ENCODE measurements at regions not wholly inside any gene's neighbourhood (a gene's known extent, or its start where the extent isn't known, plus 50 kb on each side); places are given as distances from the start of the nearest gene placed in this dataset.

DNA sequence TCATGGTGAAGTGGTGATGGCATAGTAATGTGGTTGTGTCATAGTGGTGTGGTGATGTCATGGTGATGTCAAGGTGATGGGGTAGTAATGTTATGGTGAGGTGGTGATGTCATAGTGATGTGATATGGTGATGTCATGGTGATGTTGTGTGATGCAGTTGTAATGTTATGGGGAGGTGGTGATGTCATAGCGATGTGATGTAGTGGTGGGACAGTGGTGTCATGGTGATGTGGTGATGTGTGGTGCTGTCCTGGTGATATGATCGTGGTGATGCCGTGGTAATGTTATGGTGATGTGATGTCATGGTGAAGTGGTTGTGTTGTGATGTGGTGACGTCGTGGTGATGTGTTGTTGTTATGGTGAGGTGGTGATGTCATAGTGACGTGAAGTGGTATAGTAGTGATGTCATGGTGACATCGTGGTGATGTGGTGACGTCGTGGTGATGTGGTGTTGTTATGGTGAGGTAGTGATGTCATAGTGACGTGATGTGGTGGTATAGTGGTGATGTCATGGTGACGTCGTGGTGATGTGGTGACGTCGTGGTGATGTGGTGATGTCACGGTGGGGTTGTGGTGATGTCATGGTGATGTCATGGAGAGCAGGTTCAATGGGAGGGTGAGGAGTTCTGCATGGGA is 242.7 kb upstream of the MYT1L start (continued):
- TF ChIP-seq RBM14 (IDR thresholded peaks at IDR 0.05; ENCODE audit: borderline replicate concordance, insufficient read depth, low read depth, low read length) = no peak
- TF ChIP-seq, protein P1, sequence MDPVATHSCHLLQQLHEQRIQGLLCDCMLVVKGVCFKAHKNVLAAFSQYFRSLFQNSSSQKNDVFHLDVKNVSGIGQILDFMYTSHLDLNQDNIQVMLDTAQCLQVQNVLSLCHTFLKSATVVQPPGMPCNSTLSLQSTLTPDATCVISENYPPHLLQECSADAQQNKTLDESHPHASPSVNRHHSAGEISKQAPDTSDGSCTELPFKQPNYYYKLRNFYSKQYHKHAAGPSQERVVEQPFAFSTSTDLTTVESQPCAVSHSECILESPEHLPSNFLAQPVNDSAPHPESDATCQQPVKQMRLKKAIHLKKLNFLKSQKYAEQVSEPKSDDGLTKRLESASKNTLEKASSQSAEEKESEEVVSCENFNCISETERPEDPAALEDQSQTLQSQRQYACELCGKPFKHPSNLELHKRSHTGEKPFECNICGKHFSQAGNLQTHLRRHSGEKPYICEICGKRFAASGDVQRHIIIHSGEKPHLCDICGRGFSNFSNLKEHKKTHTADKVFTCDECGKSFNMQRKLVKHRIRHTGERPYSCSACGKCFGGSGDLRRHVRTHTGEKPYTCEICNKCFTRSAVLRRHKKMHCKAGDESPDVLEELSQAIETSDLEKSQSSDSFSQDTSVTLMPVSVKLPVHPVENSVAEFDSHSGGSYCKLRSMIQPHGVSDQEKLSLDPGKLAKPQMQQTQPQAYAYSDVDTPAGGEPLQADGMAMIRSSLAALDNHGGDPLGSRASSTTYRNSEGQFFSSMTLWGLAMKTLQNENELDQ (CRISPR knock-in tag; IDR thresholded peaks at IDR 0.05; ENCODE audit: borderline replicate concordance) = no peak
- TF ChIP-seq, protein P2, sequence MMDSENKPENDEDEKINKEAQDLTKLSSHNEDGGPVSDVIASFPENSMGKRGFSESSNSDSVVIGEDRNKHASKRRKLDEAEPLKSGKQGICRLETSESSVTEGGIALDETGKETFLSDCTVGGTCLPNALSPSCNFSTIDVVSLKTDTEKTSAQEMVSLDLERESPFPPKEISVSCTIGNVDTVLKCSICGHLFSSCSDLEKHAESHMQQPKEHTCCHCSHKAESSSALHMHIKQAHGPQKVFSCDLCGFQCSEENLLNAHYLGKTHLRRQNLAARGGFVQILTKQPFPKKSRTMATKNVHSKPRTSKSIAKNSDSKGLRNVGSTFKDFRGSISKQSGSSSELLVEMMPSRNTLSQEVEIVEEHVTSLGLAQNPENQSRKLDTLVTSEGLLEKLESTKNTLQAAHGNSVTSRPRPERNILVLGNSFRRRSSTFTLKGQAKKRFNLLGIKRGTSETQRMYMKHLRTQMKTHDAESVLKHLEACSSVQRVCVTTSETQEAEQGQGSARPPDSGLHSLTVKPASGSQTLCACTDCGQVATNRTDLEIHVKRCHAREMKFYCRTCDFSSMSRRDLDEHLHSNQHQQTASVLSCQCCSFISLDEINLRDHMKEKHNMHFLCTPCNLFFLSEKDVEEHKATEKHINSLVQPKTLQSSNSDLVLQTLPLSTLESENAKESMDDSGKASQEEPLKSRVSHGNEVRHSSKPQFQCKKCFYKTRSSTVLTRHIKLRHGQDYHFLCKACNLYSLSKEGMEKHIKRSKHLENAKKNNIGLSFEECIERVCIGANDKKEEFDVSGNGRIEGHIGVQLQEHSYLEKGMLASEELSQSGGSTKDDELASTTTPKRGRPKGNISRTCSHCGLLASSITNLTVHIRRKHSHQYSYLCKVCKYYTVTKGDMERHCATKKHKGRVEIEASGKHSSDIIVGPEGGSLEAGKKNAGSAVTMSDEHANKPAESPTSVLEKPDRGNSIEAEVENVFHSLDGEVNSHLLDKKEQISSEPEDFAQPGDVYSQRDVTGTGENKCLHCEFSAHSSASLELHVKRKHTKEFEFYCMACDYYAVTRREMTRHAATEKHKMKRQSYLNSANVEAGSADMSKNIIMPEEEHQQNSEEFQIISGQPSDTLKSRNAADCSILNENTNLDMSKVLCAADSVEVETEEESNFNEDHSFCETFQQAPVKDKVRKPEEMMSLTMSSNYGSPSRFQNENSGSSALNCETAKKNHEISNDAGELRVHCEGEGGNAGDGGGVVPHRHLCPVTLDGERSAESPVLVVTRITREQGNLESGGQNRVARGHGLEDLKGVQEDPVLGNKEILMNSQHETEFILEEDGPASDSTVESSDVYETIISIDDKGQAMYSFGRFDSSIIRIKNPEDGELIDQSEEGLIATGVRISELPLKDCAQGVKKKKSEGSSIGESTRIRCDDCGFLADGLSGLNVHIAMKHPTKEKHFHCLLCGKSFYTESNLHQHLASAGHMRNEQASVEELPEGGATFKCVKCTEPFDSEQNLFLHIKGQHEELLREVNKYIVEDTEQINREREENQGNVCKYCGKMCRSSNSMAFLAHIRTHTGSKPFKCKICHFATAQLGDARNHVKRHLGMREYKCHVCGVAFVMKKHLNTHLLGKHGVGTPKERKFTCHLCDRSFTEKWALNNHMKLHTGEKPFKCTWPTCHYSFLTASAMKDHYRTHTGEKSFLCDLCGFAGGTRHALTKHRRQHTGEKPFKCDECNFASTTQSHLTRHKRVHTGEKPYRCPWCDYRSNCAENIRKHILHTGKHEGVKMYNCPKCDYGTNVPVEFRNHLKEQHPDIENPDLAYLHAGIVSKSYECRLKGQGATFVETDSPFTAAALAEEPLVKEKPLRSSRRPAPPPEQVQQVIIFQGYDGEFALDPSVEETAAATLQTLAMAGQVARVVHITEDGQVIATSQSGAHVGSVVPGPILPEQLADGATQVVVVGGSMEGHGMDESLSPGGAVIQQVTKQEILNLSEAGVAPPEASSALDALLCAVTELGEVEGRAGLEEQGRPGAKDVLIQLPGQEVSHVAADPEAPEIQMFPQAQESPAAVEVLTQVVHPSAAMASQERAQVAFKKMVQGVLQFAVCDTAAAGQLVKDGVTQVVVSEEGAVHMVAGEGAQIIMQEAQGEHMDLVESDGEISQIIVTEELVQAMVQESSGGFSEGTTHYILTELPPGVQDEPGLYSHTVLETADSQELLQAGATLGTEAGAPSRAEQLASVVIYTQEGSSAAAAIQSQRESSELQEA (IDR thresholded peaks at IDR 0.05; ENCODE audit: low read depth) = no peak
- TF ChIP-seq PRMT5 (CRISPR knock-in tag; IDR thresholded peaks at IDR 0.05) = no peak
- TF ChIP-seq ATF7 (IDR thresholded peaks at IDR 0.05) = peak; percentile 97
- TF ChIP-seq, protein P3, sequence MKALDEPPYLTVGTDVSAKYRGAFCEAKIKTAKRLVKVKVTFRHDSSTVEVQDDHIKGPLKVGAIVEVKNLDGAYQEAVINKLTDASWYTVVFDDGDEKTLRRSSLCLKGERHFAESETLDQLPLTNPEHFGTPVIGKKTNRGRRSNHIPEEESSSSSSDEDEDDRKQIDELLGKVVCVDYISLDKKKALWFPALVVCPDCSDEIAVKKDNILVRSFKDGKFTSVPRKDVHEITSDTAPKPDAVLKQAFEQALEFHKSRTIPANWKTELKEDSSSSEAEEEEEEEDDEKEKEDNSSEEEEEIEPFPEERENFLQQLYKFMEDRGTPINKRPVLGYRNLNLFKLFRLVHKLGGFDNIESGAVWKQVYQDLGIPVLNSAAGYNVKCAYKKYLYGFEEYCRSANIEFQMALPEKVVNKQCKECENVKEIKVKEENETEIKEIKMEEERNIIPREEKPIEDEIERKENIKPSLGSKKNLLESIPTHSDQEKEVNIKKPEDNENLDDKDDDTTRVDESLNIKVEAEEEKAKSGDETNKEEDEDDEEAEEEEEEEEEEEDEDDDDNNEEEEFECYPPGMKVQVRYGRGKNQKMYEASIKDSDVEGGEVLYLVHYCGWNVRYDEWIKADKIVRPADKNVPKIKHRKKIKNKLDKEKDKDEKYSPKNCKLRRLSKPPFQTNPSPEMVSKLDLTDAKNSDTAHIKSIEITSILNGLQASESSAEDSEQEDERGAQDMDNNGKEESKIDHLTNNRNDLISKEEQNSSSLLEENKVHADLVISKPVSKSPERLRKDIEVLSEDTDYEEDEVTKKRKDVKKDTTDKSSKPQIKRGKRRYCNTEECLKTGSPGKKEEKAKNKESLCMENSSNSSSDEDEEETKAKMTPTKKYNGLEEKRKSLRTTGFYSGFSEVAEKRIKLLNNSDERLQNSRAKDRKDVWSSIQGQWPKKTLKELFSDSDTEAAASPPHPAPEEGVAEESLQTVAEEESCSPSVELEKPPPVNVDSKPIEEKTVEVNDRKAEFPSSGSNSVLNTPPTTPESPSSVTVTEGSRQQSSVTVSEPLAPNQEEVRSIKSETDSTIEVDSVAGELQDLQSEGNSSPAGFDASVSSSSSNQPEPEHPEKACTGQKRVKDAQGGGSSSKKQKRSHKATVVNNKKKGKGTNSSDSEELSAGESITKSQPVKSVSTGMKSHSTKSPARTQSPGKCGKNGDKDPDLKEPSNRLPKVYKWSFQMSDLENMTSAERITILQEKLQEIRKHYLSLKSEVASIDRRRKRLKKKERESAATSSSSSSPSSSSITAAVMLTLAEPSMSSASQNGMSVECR (CRISPR knock-in tag; IDR thresholded peaks at IDR 0.05) = no peak
- 0 out of 2 replicates have a peak, but pooled peaks have one; percentile 22 for TF ChIP-seq TSC22D4 (tag; IDR thresholded peaks at IDR 0.05)
- TF ChIP-seq KDM1A (IDR thresholded peaks at IDR 0.05) = peak in 1 of 2 experiments; percentile 53; a peak in 1 of 4 replicates
- TF ChIP-seq, protein P4, sequence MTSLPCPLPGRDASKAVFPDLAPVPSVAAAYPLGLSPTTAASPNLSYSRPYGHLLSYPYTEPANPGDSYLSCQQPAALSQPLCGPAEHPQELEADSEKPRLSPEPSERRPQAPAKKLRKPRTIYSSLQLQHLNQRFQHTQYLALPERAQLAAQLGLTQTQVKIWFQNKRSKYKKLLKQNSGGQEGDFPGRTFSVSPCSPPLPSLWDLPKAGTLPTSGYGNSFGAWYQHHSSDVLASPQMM (CRISPR knock-in tag; IDR thresholded peaks at IDR 0.05) = no peak
- TF ChIP-seq, protein P5, sequence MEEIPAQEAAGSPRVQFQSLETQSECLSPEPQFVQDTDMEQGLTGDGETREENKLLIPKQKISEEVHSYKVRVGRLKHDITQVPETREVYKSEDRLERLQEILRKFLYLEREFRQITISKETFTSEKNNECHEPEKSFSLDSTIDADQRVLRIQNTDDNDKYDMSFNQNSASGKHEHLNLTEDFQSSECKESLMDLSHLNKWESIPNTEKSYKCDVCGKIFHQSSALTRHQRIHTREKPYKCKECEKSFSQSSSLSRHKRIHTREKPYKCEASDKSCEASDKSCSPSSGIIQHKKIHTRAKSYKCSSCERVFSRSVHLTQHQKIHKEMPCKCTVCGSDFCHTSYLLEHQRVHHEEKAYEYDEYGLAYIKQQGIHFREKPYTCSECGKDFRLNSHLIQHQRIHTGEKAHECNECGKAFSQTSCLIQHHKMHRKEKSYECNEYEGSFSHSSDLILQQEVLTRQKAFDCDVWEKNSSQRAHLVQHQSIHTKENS (CRISPR knock-in tag; IDR thresholded peaks at IDR 0.05) = no peak

All from K562 (cell line).